Glutamatergic neuron (in vitro differentiated cells): ENCODE measurements at regions not wholly inside any gene's neighbourhood (a gene's known extent, or its start where the extent isn't known, plus 50 kb on each side); places are given as distances from the start of the nearest gene placed in this dataset.
A peak's percentile ranks its signal among the peaks of the same experiment; 100 is the strongest.

Experiments used
- DNase-seq: peaks from one replicate; pipeline ENCODE4 v3.0.0; 2022
- H3K27ac Mint-ChIP-seq: one replicate; pipeline ENCODE4 v1.8.0; 2020; ENCODE audit warnings: mild to moderate bottlenecking, mixed read lengths, inconsistent platforms; ENCODE audit not compliant: unreplicated experiment
- H3K27me3 Mint-ChIP-seq: one replicate; pipeline ENCODE4 v1.8.0; 2020; ENCODE audit warnings: mild to moderate bottlenecking, moderate library complexity, mixed read lengths, inconsistent platforms; ENCODE audit not compliant: unreplicated experiment
- H3K36me3 Mint-ChIP-seq: one replicate; pipeline ENCODE4 v1.8.0; 2020; ENCODE audit warnings: mild to moderate bottlenecking, mixed read lengths, inconsistent platforms; ENCODE audit not compliant: unreplicated experiment
- H3K4me1 Mint-ChIP-seq: one replicate; pipeline ENCODE4 v1.8.0; 2020; ENCODE audit warnings: mild to moderate bottlenecking, low read depth, mixed read lengths, inconsistent platforms; ENCODE audit not compliant: unreplicated experiment
- H3K4me3 Mint-ChIP-seq: one replicate; pipeline ENCODE4 v1.8.0; 2020; ENCODE audit warnings: mild to moderate bottlenecking, mixed read lengths, inconsistent platforms; ENCODE audit not compliant: unreplicated experiment
- H3K9me3 Mint-ChIP-seq: one replicate; pipeline ENCODE4 v1.8.0; 2020; ENCODE audit warnings: mild to moderate bottlenecking, moderate library complexity, mixed read lengths, inconsistent platforms; ENCODE audit not compliant: unreplicated experiment
- TF ChIP-seq, protein P1 (sequence below): fragments of 200-600 bp; sonication (generic); IDR thresholded peaks from one replicate; pipeline ENCODE4 v1.5.0; 2021; ENCODE audit not compliant: partially characterized antibody, unreplicated experiment

DNA sequence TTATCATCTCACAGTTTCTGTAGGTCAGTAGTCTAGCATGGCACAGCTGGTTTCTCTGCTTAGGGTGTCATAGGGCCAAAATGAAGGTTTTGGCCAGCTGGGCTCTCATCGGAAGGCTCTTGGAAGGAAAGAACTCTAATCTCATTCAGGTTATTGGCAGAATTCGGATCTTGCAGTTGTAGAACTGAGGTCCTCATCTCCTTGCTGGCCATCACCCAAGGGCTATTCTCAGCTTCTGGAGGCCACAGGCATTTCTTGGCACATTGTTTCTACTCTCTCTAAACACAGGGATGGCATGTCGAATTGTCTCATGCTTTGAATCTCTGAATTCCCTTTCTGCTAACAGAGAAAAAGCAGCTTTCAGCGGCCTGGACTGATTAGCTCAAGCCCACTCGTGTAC is 258.0 kb upstream of the SMARCA2 start:
- TF ChIP-seq, protein P1, sequence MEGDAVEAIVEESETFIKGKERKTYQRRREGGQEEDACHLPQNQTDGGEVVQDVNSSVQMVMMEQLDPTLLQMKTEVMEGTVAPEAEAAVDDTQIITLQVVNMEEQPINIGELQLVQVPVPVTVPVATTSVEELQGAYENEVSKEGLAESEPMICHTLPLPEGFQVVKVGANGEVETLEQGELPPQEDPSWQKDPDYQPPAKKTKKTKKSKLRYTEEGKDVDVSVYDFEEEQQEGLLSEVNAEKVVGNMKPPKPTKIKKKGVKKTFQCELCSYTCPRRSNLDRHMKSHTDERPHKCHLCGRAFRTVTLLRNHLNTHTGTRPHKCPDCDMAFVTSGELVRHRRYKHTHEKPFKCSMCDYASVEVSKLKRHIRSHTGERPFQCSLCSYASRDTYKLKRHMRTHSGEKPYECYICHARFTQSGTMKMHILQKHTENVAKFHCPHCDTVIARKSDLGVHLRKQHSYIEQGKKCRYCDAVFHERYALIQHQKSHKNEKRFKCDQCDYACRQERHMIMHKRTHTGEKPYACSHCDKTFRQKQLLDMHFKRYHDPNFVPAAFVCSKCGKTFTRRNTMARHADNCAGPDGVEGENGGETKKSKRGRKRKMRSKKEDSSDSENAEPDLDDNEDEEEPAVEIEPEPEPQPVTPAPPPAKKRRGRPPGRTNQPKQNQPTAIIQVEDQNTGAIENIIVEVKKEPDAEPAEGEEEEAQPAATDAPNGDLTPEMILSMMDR = no peak
- H3K4me3 Mint-ChIP-seq = no peak overlapping the region
- H3K36me3 Mint-ChIP-seq = peaks cover 6% of the 10 kb centered on the region
- H3K27ac Mint-ChIP-seq = no peak overlapping the region
- no peak for DNase-seq
- H3K27me3 Mint-ChIP-seq = no peaks in the 10 kb centered on the region
- peaks cover 14% of the 10 kb centered on the region for H3K4me1 Mint-ChIP-seq
- H3K9me3 Mint-ChIP-seq = peaks cover 9% of the 10 kb centered on the region

DNA sequence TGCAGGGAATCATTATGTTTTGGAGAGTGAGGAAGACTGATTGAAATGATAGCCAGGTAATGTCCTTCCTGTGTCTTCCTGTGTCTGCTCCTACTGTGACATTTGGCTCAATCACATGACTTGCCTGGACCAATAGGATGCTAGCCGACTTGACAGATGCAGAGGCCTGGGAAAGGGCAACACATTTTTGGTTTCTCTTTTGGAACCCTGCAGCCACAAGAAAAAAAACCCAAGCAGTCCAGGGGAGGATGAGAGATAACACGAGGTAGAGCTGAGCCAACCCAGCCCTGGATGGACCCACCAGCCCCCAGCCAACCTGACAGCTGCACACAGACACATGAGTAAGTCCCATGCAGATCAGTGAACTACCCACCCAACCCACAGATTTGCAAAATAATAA is 256.1 kb upstream of the SMARCA2 start:
- DNase-seq = no peak
- Mint-ChIP-seq H3K4me1 (peaks cover 14% of the 10 kb centered on the region), H3K4me3 (peak overlapping the region; percentile 52), H3K36me3 (no peaks in the 10 kb centered on the region), H3K9me3 (peaks cover 9% of the 10 kb centered on the region), H3K27ac (peak overlapping the region; percentile 67), H3K27me3 (no peaks in the 10 kb centered on the region)
- TF ChIP-seq, protein P1 = no peak

DNA sequence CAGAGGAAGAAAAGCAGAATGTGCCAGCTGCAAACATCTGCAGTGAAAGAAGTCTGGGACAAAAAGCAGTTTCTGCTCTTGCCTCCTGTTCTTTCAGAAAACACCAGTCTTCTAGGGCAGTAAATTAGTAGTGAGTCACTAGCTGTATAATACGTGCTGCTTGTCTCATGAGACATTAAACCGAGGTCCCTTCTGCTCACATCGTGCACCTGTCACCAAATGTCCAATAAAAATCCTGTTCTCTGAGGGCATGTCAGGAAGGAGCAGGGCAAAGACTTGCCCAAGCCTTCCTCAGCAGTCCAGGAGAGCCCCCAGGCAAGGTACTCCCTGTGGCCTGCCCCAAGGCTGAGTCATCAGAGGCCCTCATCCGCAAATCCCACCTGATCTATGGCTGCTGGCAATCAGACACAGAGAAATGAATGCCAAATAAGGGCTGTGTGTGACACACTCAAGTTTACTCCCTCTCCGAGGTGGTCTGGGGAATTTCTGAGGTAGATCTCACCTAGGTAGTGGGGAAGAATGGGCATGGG is 255.3 kb upstream of the SMARCA2 start:
- H3K36me3 Mint-ChIP-seq = no peaks in the 10 kb centered on the region
- H3K4me1 Mint-ChIP-seq = peaks cover 14% of the 10 kb centered on the region
- H3K27me3 Mint-ChIP-seq = no peaks in the 10 kb centered on the region
- H3K4me3 Mint-ChIP-seq = no peak overlapping the region
- DNase-seq = peak; percentile 47
- H3K27ac Mint-ChIP-seq = peak overlapping the region; percentile 74
- peaks cover 7% of the 10 kb centered on the region for H3K9me3 Mint-ChIP-seq
- TF ChIP-seq, protein P1 = no peak

DNA sequence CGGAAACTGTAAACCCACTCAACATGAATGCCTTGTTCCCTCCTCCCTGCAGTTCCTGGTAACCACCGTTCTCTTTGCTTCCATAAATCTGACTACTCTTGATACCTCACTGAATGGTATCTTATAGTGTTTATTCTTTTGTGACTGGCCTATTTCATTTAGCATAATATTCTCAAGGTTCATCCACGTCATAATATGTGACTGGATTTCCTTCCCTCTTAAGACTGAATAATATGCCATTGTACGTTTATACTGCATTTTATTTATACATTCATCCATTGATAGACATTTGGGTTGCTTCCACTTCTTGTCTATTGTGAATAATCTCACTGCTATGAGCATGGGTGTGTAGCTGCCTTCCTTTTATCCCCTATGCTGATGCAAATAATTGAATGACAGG is 253.3 kb upstream of the SMARCA2 start:
- H3K27ac Mint-ChIP-seq = no peak overlapping the region

DNA sequence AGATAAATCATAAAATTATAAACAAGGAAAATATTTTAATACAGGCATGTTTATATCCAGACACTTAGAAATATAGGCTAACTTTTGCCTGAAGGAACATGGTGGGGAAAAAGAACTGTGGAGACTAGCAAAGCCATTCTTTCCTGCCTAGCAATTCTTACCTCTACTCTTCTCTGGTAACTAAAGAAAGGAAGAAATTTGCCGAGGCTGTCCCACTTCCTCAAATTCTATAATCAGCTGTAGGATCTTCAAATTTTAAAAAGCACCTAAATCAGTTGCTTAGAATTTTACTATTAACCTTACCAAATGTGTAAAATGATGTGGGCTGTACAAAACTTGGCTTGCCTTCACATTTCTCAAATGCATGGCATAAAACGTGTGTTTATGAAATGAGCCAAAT is 249.1 kb upstream of the SMARCA2 start:
- no peaks in the 10 kb centered on the region for H3K36me3 Mint-ChIP-seq
- H3K27ac Mint-ChIP-seq = no peak overlapping the region
- H3K9me3 Mint-ChIP-seq = no peaks in the 10 kb centered on the region
- DNase-seq = no peak
- no peaks in the 10 kb centered on the region for H3K4me1 Mint-ChIP-seq
- H3K4me3 Mint-ChIP-seq = no peak overlapping the region
- no peaks in the 10 kb centered on the region for H3K27me3 Mint-ChIP-seq
- TF ChIP-seq, protein P1 = no peak

More for the DNA sequence above, 253.3 kb upstream of the SMARCA2 start:
- TF ChIP-seq, protein P1 = no peak
- DNase-seq = no peak
- Mint-ChIP-seq H3K36me3 (no peaks in the 10 kb centered on the region), H3K9me3 (peaks cover 3% of the 10 kb centered on the region), H3K4me1 (peaks cover 14% of the 10 kb centered on the region), H3K27me3 (no peaks in the 10 kb centered on the region), H3K4me3 (no peak overlapping the region)
